Mesodermal cell (in vitro differentiated cells): ENCODE measurements at regions not wholly inside any gene's neighbourhood (a gene's known extent, or its start where the extent isn't known, plus 50 kb on each side); places are given as distances from the start of the nearest gene placed in this dataset.

Source experiments
- H3K27ac ChIP-seq: 2 replicates; pipeline ENCODE4 v1.7.0; 2013; ENCODE audit warnings: mild to moderate bottlenecking, low read depth, low read length, moderate library complexity; ENCODE audit not compliant: severe bottlenecking
- H3K36me3 ChIP-seq: 2 replicates; pipeline ENCODE4 v1.7.1; 2013; ENCODE audit warnings: mild to moderate bottlenecking, low read length, moderate library complexity; ENCODE audit not compliant: control insufficient read depth, insufficient read depth
- H3K4me1 ChIP-seq: one replicate; pipeline ENCODE4 v1.7.1; 2013; ENCODE audit warnings: mild to moderate bottlenecking, low read length; ENCODE audit not compliant: insufficient read depth, control insufficient read depth, poor library complexity, severe bottlenecking
- H3K4me3 ChIP-seq: 2 replicates; pipeline ENCODE4 v1.7.0; 2013; ENCODE audit warnings: low read length, control low read depth, mild to moderate bottlenecking; ENCODE audit not compliant: insufficient read depth, poor library complexity, severe bottlenecking; ENCODE audit errors: extremely low read depth
- H3K9me3 ChIP-seq: 2 replicates; pipeline ENCODE4 v1.7.1; 2013; ENCODE audit warnings: mild to moderate bottlenecking, low read length, moderate library complexity; ENCODE audit not compliant: control insufficient read depth
- WGBS, 2 experiments: methylation state at CpG; one replicate each; pipeline ENCODE4 v1.1.5; 2013; ENCODE audit warnings: missing lambda C conversion rate in 2 of 2; ENCODE audit not compliant: insufficient coverage in 2 of 2; 5-methylcytosine and 5-hydroxymethylcytosine counted together

DNA sequence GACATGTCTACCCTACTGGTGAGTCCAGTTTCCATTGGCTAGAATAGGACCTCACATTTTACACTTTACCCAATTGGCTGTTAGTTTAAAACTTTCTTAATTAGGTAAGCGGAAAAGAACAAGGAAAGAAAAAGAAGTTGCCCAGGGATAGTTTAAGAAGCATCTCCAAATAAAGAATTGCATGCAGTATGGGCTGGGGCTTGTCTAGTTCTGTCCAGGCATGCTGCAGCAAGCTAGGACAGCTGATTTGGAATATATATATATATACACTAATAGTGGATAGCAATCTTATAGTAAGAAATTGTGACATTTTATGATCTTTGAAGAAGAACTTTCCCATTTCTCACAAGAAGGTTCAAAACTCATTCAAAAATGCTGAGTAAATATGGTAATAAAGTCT lies 90.0 kb upstream of the ERBB4 start:
- H3K4me3 ChIP-seq: no peak overlapping the region
- H3K9me3 ChIP-seq: no peaks in the 10 kb centered on the region
- H3K4me1 ChIP-seq: no peaks in the 10 kb centered on the region
- WGBS, 2 experiments: no CpG with 5 or more reads among the region's 1 CpG
- no peaks in the 10 kb centered on the region for H3K36me3 ChIP-seq
- no peak overlapping the region for H3K27ac ChIP-seq

- no peak overlapping the region for H3K4me3 ChIP-seq
- H3K27ac ChIP-seq: no peak overlapping the region
- WGBS, 2 experiments: 93% methylated on average over 5 of the region's 5 CpGs; no CpG with 5 or more reads in 1 of the 2 experiments
- H3K4me1 ChIP-seq: no peaks in the 10 kb centered on the region
- no peaks in the 10 kb centered on the region for H3K9me3 ChIP-seq
- H3K36me3 ChIP-seq: no peaks in the 10 kb centered on the region
Observed at GRCh38 chr2:212626371-212626918, 87.8 kb upstream of the ERBB4 start.

DNA sequence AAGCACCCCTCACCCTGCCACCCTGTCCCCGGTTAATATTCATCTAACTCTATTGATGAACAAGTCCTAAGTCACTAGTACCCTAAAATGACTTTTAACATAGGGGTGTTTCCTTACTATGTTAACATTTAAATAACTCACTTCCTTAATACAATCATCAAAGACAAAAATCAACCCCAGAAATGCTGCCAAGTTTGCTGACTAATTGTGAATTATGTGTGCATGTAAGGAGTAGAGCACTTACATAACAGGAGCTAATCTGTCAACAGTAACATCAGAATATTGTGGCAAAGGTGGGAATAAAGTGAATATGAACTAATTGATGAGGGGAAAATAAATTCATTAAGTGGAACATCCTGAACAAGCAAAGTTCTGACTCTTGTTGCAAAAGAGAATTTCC lies 81.4 kb upstream of the ERBB4 start:
- Histone ChIP-seq H3K4me1 (no peaks in the 10 kb centered on the region), H3K4me3 (no peak overlapping the region), H3K36me3 (no peaks in the 10 kb centered on the region), H3K9me3 (no peaks in the 10 kb centered on the region), H3K27ac (no peak overlapping the region)
- 100% methylated on average over 1 of the region's 1 CpG; no CpG with 5 or more reads in 1 of the 2 experiments for WGBS, 2 experiments

DNA sequence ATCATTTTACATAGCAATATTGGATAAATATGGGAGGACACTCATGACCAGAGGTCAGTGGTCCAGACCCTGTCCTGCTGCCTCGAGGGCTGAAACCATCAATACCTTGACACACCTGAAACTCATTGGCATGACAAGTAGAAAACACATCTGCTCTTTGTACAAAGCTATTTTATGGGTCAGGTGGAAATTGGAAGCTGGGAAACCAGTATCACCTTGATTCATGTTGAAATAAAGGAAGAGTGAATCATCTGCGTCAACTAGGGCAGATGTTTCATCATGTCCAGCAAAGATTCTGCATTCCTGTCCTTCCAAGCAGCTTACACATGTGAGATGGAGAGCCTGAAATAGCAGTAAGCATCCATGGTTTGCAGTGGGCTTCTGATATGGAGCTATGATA lies 80.0 kb upstream of the ERBB4 start:
- H3K36me3 ChIP-seq: no peaks in the 10 kb centered on the region
- H3K9me3 ChIP-seq: no peaks in the 10 kb centered on the region
- no peak overlapping the region for H3K27ac ChIP-seq
- H3K4me1 ChIP-seq: no peaks in the 10 kb centered on the region
- no peak overlapping the region for H3K4me3 ChIP-seq
- WGBS, 2 experiments: 100% methylated on average over 1 of the region's 2 CpGs; no CpG with 5 or more reads in 1 of the 2 experiments

DNA sequence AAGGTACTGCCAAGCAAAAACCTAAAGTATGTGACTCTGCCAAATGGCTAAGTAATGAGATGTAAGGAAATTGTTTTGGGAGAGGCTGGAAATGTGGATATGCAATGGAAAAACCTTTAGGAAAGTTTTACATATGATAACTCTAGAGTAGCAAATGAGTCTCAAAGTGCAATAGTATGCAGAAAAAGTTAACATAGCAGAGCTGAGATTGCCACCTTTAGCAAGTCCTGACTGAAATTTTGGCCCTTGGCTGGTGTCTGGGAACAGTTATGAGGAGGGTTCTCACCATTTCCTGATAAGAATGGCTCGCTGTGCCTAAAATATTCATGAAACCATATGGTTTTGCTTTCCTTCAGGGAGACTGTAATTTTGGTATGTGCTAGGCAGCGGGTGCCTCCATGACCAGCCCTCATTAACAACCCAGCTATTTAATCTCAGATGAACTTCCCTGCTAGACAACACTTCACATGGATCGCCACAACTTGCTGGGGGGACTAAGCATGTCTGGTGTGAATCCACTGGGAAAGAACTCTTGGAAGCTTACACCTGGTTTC lies 72.3 kb upstream of the ERBB4 start:
- H3K36me3 ChIP-seq: no peaks in the 10 kb centered on the region
- H3K4me3 ChIP-seq: no peak overlapping the region
- H3K27ac ChIP-seq: no peak overlapping the region
- H3K9me3 ChIP-seq: no peaks in the 10 kb centered on the region
- H3K4me1 ChIP-seq: no peaks in the 10 kb centered on the region
- 80 to 89% methylated on average over 1 of the region's 3 CpGs for WGBS, 2 experiments

DNA sequence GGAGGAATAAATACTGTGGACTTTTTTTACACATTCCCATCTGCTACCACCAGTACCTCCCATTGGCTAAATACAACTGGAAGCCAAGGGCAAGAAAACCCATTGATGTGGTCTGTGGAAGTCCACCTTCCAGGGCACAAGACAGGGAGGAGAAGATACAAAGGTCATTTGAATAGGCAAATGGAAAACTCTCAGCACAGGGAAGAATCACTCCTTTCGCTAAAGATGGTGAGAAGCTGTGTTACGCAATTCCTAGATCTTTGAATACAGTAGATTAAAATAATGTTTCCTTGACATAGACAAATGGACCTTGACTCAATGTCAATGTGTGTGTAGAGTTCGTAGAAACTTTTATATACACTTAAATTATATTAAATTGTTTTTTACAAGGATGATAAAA lies 70.9 kb upstream of the ERBB4 start:
- no peak overlapping the region for H3K27ac ChIP-seq
- whole genome bisulfite sequencing, 2 experiments: no CpG with 5 or more reads among the region's 3 CpGs
- H3K9me3 ChIP-seq: no peaks in the 10 kb centered on the region
- H3K4me3 ChIP-seq: no peak overlapping the region
- no peaks in the 10 kb centered on the region for H3K36me3 ChIP-seq
- no peaks in the 10 kb centered on the region for H3K4me1 ChIP-seq

DNA sequence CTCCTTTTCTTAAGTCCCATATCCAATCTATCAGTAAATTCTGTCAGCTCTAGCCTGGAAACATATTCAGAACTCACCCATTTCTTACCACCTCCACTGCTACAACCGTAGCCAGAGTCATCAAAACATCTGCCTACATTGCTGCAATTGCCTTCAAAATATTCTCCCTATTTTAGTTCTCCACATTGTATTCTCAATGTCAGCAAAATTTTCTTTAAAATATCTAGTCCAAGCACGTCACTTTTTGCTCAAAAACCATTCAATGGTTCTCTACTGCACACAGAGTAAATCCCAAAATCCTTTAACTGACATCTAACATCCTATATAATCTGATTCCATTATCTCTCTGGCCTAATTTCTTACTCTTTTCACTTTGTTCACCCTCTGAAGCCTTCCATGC lies 68.5 kb upstream of the ERBB4 start:
- Histone ChIP-seq H3K9me3 (no peaks in the 10 kb centered on the region), H3K4me3 (no peak overlapping the region), H3K27ac (no peak overlapping the region), H3K4me1 (no peaks in the 10 kb centered on the region), H3K36me3 (no peaks in the 10 kb centered on the region)
- WGBS, 2 experiments: 83% methylated on average over 2 of the region's 2 CpGs

DNA sequence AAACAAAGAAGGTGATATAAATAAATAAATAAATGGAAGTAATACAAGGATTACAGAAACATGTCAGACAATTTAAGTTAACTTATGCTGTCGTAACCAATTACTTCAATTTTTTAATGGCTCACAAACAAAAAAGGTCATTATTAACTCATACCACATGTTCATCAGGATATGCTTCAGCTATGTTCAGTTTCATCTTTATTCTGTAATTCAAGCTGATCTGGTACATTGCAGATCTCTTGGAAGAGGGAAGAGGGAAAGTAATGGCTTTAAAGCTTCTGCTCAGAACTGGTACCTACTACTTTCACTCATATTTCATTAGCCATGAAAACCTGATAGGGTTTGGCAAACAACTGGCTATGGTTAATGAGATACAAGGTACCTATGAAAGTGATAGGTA lies 67.6 kb upstream of the ERBB4 start:
- H3K36me3 ChIP-seq: no peaks in the 10 kb centered on the region
- WGBS, 2 experiments: no CpG with 5 or more reads among the region's 1 CpG
- H3K9me3 ChIP-seq: no peaks in the 10 kb centered on the region
- no peaks in the 10 kb centered on the region for H3K4me1 ChIP-seq
- no peak overlapping the region for H3K4me3 ChIP-seq
- H3K27ac ChIP-seq: no peak overlapping the region

DNA sequence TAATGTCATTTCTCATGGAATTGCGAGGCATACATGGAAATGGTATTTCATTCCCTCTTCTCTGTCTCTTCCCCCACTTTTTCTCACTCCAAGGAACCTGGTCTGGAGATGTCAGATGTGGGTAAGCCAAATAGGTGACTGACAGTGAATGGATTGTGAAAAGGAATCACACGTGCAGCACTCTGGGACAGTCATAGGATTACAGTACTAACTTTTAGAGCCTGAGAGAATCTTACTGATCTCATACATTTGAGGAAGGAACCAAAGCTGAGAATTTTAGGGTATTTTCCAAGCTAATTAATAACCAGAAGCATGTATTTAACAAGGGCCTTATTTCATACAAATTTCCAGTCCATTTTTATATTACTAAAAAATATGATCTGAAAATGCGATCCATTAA lies 58.1 kb upstream of the ERBB4 start:
- H3K4me1 ChIP-seq: no peaks in the 10 kb centered on the region
- H3K4me3 ChIP-seq: no peak overlapping the region
- no peaks in the 10 kb centered on the region for H3K36me3 ChIP-seq
- H3K27ac ChIP-seq: no peak overlapping the region
- no peaks in the 10 kb centered on the region for H3K9me3 ChIP-seq
- 83 to 100% methylated on average over 1 of the region's 3 CpGs for WGBS, 2 experiments

GRCh38 chr2:212596276-212596675 lies 57.7 kb upstream of the ERBB4 start:
- no peak overlapping the region for H3K27ac ChIP-seq
- H3K36me3 ChIP-seq: no peaks in the 10 kb centered on the region
- WGBS, 2 experiments: 82% methylated on average over 2 to 3 of the region's 3 CpGs

DNA sequence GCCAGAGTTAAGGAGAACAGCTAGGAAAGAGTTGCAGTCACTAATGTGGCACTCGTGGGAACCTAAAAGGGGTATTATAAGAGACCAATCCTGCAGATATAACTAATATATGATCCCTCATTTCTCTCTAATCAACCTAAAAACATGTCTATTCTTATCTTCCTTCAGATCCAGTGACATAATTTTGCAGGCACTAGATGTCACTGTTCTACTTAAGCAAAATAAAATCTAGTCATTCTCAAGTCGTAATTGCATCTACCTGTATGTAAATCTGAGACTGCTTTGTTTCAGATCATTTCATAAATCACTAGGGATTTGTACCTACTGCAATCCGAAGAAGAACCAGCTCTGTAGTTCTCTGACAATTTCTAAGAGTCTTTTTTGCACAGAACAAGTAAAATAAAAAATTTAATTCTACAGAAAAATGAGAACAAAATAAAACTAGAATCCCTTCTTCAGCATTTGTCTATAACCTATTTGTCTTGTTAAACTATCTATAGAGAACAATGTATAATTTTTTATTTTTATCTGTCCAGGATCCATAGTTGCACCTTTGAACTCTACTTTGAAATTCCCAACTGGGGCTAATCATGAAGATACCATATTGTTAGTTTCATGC lies 56.5 kb upstream of the ERBB4 start:
- 39% methylated on average over 2 of the region's 3 CpGs; no CpG with 5 or more reads in 1 of the 2 experiments for WGBS, 2 experiments
- no peak overlapping the region for H3K4me3 ChIP-seq
- no peaks in the 10 kb centered on the region for H3K36me3 ChIP-seq
- no peak overlapping the region for H3K27ac ChIP-seq
- H3K4me1 ChIP-seq: no peaks in the 10 kb centered on the region
- no peaks in the 10 kb centered on the region for H3K9me3 ChIP-seq

More at GRCh38 chr2:212596276-212596675, 57.7 kb upstream of the ERBB4 start:
- Histone ChIP-seq H3K9me3 (no peaks in the 10 kb centered on the region), H3K4me3 (no peak overlapping the region), H3K4me1 (no peaks in the 10 kb centered on the region)
